Neural progenitor cell (in vitro differentiated cells): ENCODE measurements at regions not wholly inside any gene's neighbourhood (a gene's known extent, or its start where the extent isn't known, plus 50 kb on each side); places are given as distances from the start of the nearest gene placed in this dataset.

Source experiments
- DNase-seq: peaks from one replicate; pipeline ENCODE4 v3.0.0-alpha.2; 2016; ENCODE audit warnings: low spot score
- H2AFZ ChIP-seq: fragments of 200-600 bp; sonication (generic); replicated peaks from 2 replicates; pipeline ENCODE4 v1.6.1; 2016; ENCODE audit warnings: antibody characterized with exemption
- H3F3A ChIP-seq: fragments of 200-600 bp; sonication (generic); 2 replicates; pipeline ENCODE4 v1.6.1; 2016; ENCODE audit warnings: antibody characterized with exemption, low read depth
- H3K27ac ChIP-seq: fragments of 200-600 bp; sonication (generic); 2 replicates; pipeline ENCODE4 v1.5.1; 2016; ENCODE audit warnings: mild to moderate bottlenecking
- H3K27me3 ChIP-seq: fragments of 200-600 bp; sonication (generic); 2 replicates; pipeline ENCODE4 v1.6.1; 2016; ENCODE audit warnings: mild to moderate bottlenecking, moderate library complexity
- H3K36me3 ChIP-seq: fragments of 200-600 bp; sonication (generic); 2 replicates; pipeline ENCODE4 v1.5.1; 2016
- H3K4me1 ChIP-seq: fragments of 200-600 bp; sonication (generic); 2 replicates; pipeline ENCODE4 v1.6.1; 2016; ENCODE audit warnings: mixed run types
- H3K4me2 ChIP-seq: fragments of 200-600 bp; sonication (generic); 2 replicates; pipeline ENCODE4 v1.6.1; 2016
- H3K4me3 ChIP-seq: fragments of 200-600 bp; sonication (generic); 2 replicates; pipeline ENCODE4 v1.5.1; 2016
- H3K79me2 ChIP-seq: fragments of 200-600 bp; sonication (generic); 2 replicates; pipeline ENCODE4 v1.6.1; 2016; ENCODE audit warnings: low read depth
- H3K9ac ChIP-seq: fragments of 200-600 bp; sonication (generic); 2 replicates; pipeline ENCODE4 v1.6.1; 2016
- H3K9me3 ChIP-seq: fragments of 200-600 bp; sonication (generic); 2 replicates; pipeline ENCODE4 v1.5.1; 2016; ENCODE audit warnings: low read depth
- H4K20me1 ChIP-seq: fragments of 200-600 bp; sonication (generic); 2 replicates; pipeline ENCODE4 v1.6.1; 2016; ENCODE audit warnings: low read depth
- H3K27ac Mint-ChIP-seq: 3 replicates; pipeline ENCODE4 v1.8.0; 2021; ENCODE audit warnings: mixed read lengths
- H3K27me3 Mint-ChIP-seq: 2 replicates; pipeline ENCODE4 v1.8.0; 2022; ENCODE audit warnings: low read depth, mild to moderate bottlenecking, inconsistent platforms, moderate library complexity, mixed read lengths; ENCODE audit not compliant: insufficient read depth
- H3K36me3 Mint-ChIP-seq: 3 replicates; pipeline ENCODE4 v1.8.0; 2021; ENCODE audit warnings: mixed read lengths
- H3K4me1 Mint-ChIP-seq: 3 replicates; pipeline ENCODE4 v1.8.0; 2021; ENCODE audit warnings: mixed read lengths
- H3K4me3 Mint-ChIP-seq: 3 replicates; pipeline ENCODE4 v1.8.0; 2021; ENCODE audit warnings: mild to moderate bottlenecking, moderate library complexity, mixed read lengths
- H3K9me3 Mint-ChIP-seq: 3 replicates; pipeline ENCODE4 v1.8.0; 2020; ENCODE audit warnings: mixed read lengths
- CTCF ChIP-seq: fragments of 200-600 bp; sonication (generic); IDR thresholded peaks from 2 replicates; pipeline ENCODE4 v1.5.1; 2017; ENCODE audit warnings: antibody characterized with exemption, mild to moderate bottlenecking
- EZH2 ChIP-seq: fragments of 200-600 bp; sonication (generic); IDR thresholded peaks from 2 replicates; pipeline ENCODE4 v1.6.1; 2017; ENCODE audit warnings: antibody characterized with exemption, mild to moderate bottlenecking, moderate library complexity
- EZH2phosphoT487 ChIP-seq: fragments of 200-600 bp; sonication (generic); IDR thresholded peaks from 2 replicates; pipeline ENCODE4 v1.6.1; 2017; ENCODE audit warnings: antibody characterized with exemption

DNA sequence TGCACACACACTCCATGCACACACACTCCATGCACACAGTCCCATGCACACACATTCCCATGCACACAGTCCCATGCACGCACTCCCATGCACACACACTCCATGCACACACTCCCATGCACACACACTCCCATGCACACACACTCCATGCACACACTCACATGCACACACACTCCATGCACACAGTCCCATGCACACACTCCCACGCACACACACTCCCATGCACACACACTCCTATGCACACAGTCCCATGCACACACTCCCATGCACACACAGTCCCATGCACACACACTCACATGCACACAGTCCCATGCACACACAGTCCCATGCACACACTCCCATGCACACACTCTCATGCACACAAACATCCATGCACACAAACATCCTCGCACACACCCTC, 168.4 kb downstream of the TTLL2 start:
- Mint-ChIP-seq H3K27ac (peak overlapping the region; percentile 51), H3K4me3 (peak overlapping the region; percentile 5), H3K4me1 (peaks cover 57% of the 10 kb centered on the region), H3K27me3 (peaks cover 17% of the 10 kb centered on the region), H3K36me3 (peaks cover 5% of the 10 kb centered on the region), H3K9me3 (peaks cover 6% of the 10 kb centered on the region)
- Histone ChIP-seq H3K4me2 (no peak overlapping the region), H2AFZ (no peak overlapping the region), H3K9ac (no peak overlapping the region), H4K20me1 (no peaks in the 10 kb centered on the region), H3K36me3 (no peaks in the 10 kb centered on the region), H3K27ac (no peak overlapping the region), H3K9me3 (no peaks in the 10 kb centered on the region), H3K4me3 (no peak overlapping the region), H3F3A (no peaks in the 10 kb centered on the region), H3K79me2 (no peaks in the 10 kb centered on the region), H3K27me3 (no peaks in the 10 kb centered on the region), H3K4me1 (peaks cover 23% of the 10 kb centered on the region)
- no peak for DNase-seq
- TF ChIP-seq EZH2 (no peak), CTCF (no peak), EZH2phosphoT487 (no peak)

DNA sequence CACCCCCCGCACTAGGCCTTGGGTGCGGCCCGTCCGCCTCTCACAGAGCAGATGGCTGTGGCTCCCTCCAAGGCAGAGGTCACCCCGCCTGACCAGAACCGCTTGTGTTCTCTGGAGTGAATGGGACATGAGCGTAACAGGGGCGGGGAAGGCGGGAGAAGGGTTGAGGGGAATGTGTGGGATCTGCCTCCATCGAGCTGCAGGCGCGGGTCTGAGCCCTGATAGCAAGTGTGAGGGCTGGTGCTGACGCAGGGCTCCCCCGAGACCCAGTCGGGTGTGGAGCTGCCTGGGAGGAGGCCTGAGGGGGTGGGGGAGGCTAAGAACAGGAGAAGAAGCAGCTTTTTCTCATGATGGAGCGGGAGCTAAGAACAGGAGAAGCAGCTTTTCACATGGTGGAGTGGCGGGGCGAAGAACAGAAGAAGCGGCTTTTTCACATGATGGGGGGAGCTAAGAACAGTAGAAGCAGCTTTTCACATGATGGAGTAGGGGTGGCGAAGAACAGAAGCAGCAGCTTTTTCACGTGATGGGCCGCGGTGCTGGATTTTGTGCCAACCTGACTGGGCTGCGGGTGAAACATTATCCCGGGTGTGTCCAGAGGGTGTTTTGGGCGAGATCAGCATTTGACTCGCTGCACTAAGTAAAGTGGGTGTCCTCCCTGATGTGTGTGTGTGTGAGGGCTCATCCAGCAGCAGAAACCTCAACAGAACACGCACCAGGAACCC, 169.3 kb downstream of the TTLL2 start:
- peaks cover 4% of the 10 kb centered on the region for H3K9me3 Mint-ChIP-seq
- Histone ChIP-seq H3K4me3 (no peak overlapping the region), H3K27ac (no peak overlapping the region), H3K4me2 (no peak overlapping the region), H3K36me3 (no peaks in the 10 kb centered on the region), H3K9ac (no peak overlapping the region), H3K27me3 (no peaks in the 10 kb centered on the region), H3K79me2 (no peaks in the 10 kb centered on the region), H2AFZ (no peak overlapping the region), H3K4me1 (peaks cover 30% of the 10 kb centered on the region), H4K20me1 (no peaks in the 10 kb centered on the region), H3F3A (no peaks in the 10 kb centered on the region), H3K9me3 (no peaks in the 10 kb centered on the region)
- H3K4me3 Mint-ChIP-seq, result no peak overlapping the region
- H3K27ac Mint-ChIP-seq, result peak overlapping the region; percentile 52
- peaks cover 59% of the 10 kb centered on the region for H3K4me1 Mint-ChIP-seq
- peaks cover 5% of the 10 kb centered on the region for H3K36me3 Mint-ChIP-seq
- no peak for TF ChIP-seq EZH2phosphoT487
- DNase-seq, result no peak
- H3K27me3 Mint-ChIP-seq, result peaks cover 17% of the 10 kb centered on the region

- H3K4me3 ChIP-seq, result no peak overlapping the region
- peaks cover 17% of the 10 kb centered on the region for H3K27me3 Mint-ChIP-seq
- H3K27me3 ChIP-seq, result no peaks in the 10 kb centered on the region
- H3K27ac ChIP-seq, result no peak overlapping the region
- H3K4me3 Mint-ChIP-seq, result peak overlapping the region; percentile 6
- no peak overlapping the region for H3K9ac ChIP-seq
- H3K36me3 ChIP-seq, result no peaks in the 10 kb centered on the region
- H3K27ac Mint-ChIP-seq, result peak overlapping the region; percentile 30
- no peaks in the 10 kb centered on the region for H3K79me2 ChIP-seq
- H3K4me2 ChIP-seq, result no peak overlapping the region
- H3K9me3 Mint-ChIP-seq, result peaks cover 4% of the 10 kb centered on the region
- H3K4me1 ChIP-seq, result peaks cover 30% of the 10 kb centered on the region
- peaks cover 61% of the 10 kb centered on the region for H3K4me1 Mint-ChIP-seq
- H3F3A ChIP-seq, result no peaks in the 10 kb centered on the region
- no peak for TF ChIP-seq EZH2
- no peak for TF ChIP-seq CTCF
- no peak for TF ChIP-seq EZH2phosphoT487
- H4K20me1 ChIP-seq, result no peaks in the 10 kb centered on the region
- no peak overlapping the region for H2AFZ ChIP-seq
- H3K9me3 ChIP-seq, result no peaks in the 10 kb centered on the region
- peaks cover 5% of the 10 kb centered on the region for H3K36me3 Mint-ChIP-seq
- no peak for DNase-seq
These were observed 170.0 kb downstream of the TTLL2 start for GRCh38 chr6:167494698-167495435.
